SK-N-MC (cell line): ENCODE measurements at regions not wholly inside any gene's neighbourhood (a gene's known extent, or its start where the extent isn't known, plus 50 kb on each side); places are given as distances from the start of the nearest gene placed in this dataset.

Source experiments
- EZH2 ChIP-seq: fragments of 200-600 bp; sonication (generic); IDR thresholded peaks from one replicate; pipeline ENCODE4 v1.6.1; 2017; ENCODE audit warnings: antibody characterized with exemption
- FOXP2 ChIP-seq: optimal IDR thresholded peaks from 2 replicates; pipeline ENCODE3; 2011; ENCODE audit warnings: mild to moderate bottlenecking, moderate library complexity; ENCODE audit not compliant: insufficient read depth; ENCODE audit errors: extremely low read length, control extremely low read depth
- POLR2AphosphoS5 ChIP-seq: IDR thresholded peaks from 2 replicates; pipeline ENCODE4 v1.6.1; 2012; ENCODE audit warnings: mild to moderate bottlenecking, low read depth, low read length, borderline replicate concordance

- no peak for TF ChIP-seq POLR2AphosphoS5
- TF ChIP-seq EZH2 = no peak
- no peak for TF ChIP-seq FOXP2
Measured at GRCh38 chr21:36643374-36644250, 55.3 kb upstream of the SIM2 start.
